ENCODE measurements at regions not wholly inside any gene's neighbourhood (a gene's known extent, or its start where the extent isn't known, plus 50 kb on each side); places are given as distances from the start of the nearest gene placed in this dataset.

GRCh38 chr13:29923554-29924481 is 73.4 kb upstream of the UBL3 start:
- Mint-ChIP-seq H3K4me3 (no peak overlapping the region), H3K4me1 (peaks cover 37% of the 10 kb centered on the region), H3K9me3 (no peaks in the 10 kb centered on the region), H3K27ac (peak overlapping the region; percentile 21), H3K36me3 (peaks cover 5% of the 10 kb centered on the region)
- peak; percentile 98 for ATAC-seq
- peak; percentile 45 to 68 for DNase-seq (ENCODE audit: low spot score in 2 of 2)

GRCh38 chr13:29922896-29923295 is 72.5 kb upstream of the UBL3 start:
- H3K4me3 Mint-ChIP-seq, result no peak overlapping the region
- ATAC-seq (no peak), DNase-seq (ENCODE audit: low spot score in 2 of 2) (no peak)
- H3K36me3 Mint-ChIP-seq, result peaks cover 5% of the 10 kb centered on the region
- no peak overlapping the region for H3K27ac Mint-ChIP-seq
- no peaks in the 10 kb centered on the region for H3K9me3 Mint-ChIP-seq
- H3K4me1 Mint-ChIP-seq, result peaks cover 43% of the 10 kb centered on the region

GRCh38 chr13:29922281-29922821 is 71.9 kb upstream of the UBL3 start:
- Mint-ChIP-seq H3K4me3 (no peak overlapping the region), H3K4me1 (peaks cover 43% of the 10 kb centered on the region), H3K9me3 (no peaks in the 10 kb centered on the region), H3K36me3 (peaks cover 5% of the 10 kb centered on the region), H3K27ac (no peak overlapping the region)
- DNase-seq (ENCODE audit: low spot score in 2 of 2), result no peak
- ATAC-seq, result no peak

- DNase-seq (ENCODE audit: low spot score in 2 of 2) (no peak), ATAC-seq (no peak)
- H3K36me3 Mint-ChIP-seq, result peaks cover 5% of the 10 kb centered on the region
- no peak overlapping the region for H3K27ac Mint-ChIP-seq
- H3K9me3 Mint-ChIP-seq, result no peaks in the 10 kb centered on the region
- H3K4me1 Mint-ChIP-seq, result peaks cover 43% of the 10 kb centered on the region
- no peak overlapping the region for H3K4me3 Mint-ChIP-seq
These were observed 71.1 kb upstream of the UBL3 start for GRCh38 chr13:29921542-29921941.

GRCh38 chr13:29920025-29920643 is 69.7 kb upstream of the UBL3 start:
- no peak overlapping the region for H3K27ac Mint-ChIP-seq
- peaks cover 31% of the 10 kb centered on the region for H3K4me1 Mint-ChIP-seq
- H3K36me3 Mint-ChIP-seq, result peaks cover 5% of the 10 kb centered on the region
- no peak for ATAC-seq
- DNase-seq (ENCODE audit: low spot score in 2 of 2), result no peak
- H3K9me3 Mint-ChIP-seq, result no peaks in the 10 kb centered on the region
- H3K4me3 Mint-ChIP-seq, result no peak overlapping the region

- DNase-seq (ENCODE audit: low spot score in 2 of 2), result no peak
- no peak overlapping the region for H3K4me3 Mint-ChIP-seq
These were observed 68.4 kb upstream of the UBL3 start for GRCh38 chr13:29918845-29919244.

GRCh38 chr13:29917650-29918049 is 67.2 kb upstream of the UBL3 start:
- no peak for ATAC-seq
- H3K36me3 Mint-ChIP-seq, result no peaks in the 10 kb centered on the region
- H3K27ac Mint-ChIP-seq, result no peak overlapping the region
- H3K4me3 Mint-ChIP-seq, result no peak overlapping the region
- peaks cover 14% of the 10 kb centered on the region for H3K4me1 Mint-ChIP-seq
- H3K9me3 Mint-ChIP-seq, result no peaks in the 10 kb centered on the region
- no peak for DNase-seq (ENCODE audit: low spot score in 2 of 2)

More at GRCh38 chr13:29918845-29919244, 68.4 kb upstream of the UBL3 start:
- peak overlapping the region; percentile 32 for H3K27ac Mint-ChIP-seq
- H3K9me3 Mint-ChIP-seq, result no peaks in the 10 kb centered on the region
- H3K4me1 Mint-ChIP-seq, result peaks cover 20% of the 10 kb centered on the region
- ATAC-seq, result peak; percentile 64
- H3K36me3 Mint-ChIP-seq, result no peaks in the 10 kb centered on the region

GRCh38 chr13:29914581-29914980 is 64.2 kb upstream of the UBL3 start:
- ATAC-seq (no peak), DNase-seq (ENCODE audit: low spot score in 2 of 2) (no peak)
- no peaks in the 10 kb centered on the region for H3K36me3 Mint-ChIP-seq
- H3K4me3 Mint-ChIP-seq, result no peak overlapping the region
- H3K4me1 Mint-ChIP-seq, result peaks cover 11% of the 10 kb centered on the region
- H3K9me3 Mint-ChIP-seq, result no peaks in the 10 kb centered on the region
- H3K27ac Mint-ChIP-seq, result no peak overlapping the region

GRCh38 chr13:29911781-29912418 is 61.5 kb upstream of the UBL3 start:
- Mint-ChIP-seq H3K4me1 (no peaks in the 10 kb centered on the region), H3K9me3 (no peaks in the 10 kb centered on the region), H3K27ac (no peak overlapping the region), H3K36me3 (no peaks in the 10 kb centered on the region), H3K4me3 (no peak overlapping the region)
- ATAC-seq, result no peak
- DNase-seq (ENCODE audit: low spot score in 2 of 2), result no peak

GRCh38 chr13:29909975-29910674 is 59.7 kb upstream of the UBL3 start:
- ATAC-seq, result no peak
- Mint-ChIP-seq H3K4me3 (no peak overlapping the region), H3K4me1 (no peaks in the 10 kb centered on the region)

GRCh38 chr13:29909081-29909730 is 58.8 kb upstream of the UBL3 start:
- H3K27ac Mint-ChIP-seq, result no peak overlapping the region

More at GRCh38 chr13:29909975-29910674, 59.7 kb upstream of the UBL3 start:
- Mint-ChIP-seq H3K36me3 (no peaks in the 10 kb centered on the region), H3K27ac (no peak overlapping the region), H3K9me3 (no peaks in the 10 kb centered on the region)
- DNase-seq (ENCODE audit: low spot score in 2 of 2), result no peak

GRCh38 chr13:29908416-29909080 is 58.1 kb upstream of the UBL3 start:
- no peaks in the 10 kb centered on the region for H3K9me3 Mint-ChIP-seq
- DNase-seq (ENCODE audit: low spot score in 2 of 2) (no peak), ATAC-seq (no peak)
- H3K27ac Mint-ChIP-seq, result no peak overlapping the region
- no peak overlapping the region for H3K4me3 Mint-ChIP-seq
- no peaks in the 10 kb centered on the region for H3K36me3 Mint-ChIP-seq
- H3K4me1 Mint-ChIP-seq, result peaks cover 2% of the 10 kb centered on the region

More at GRCh38 chr13:29909081-29909730, 58.8 kb upstream of the UBL3 start:
- ATAC-seq, result no peak
- DNase-seq (ENCODE audit: low spot score in 2 of 2), result no peak
- Mint-ChIP-seq H3K4me3 (no peak overlapping the region), H3K36me3 (no peaks in the 10 kb centered on the region), H3K4me1 (no peaks in the 10 kb centered on the region), H3K9me3 (no peaks in the 10 kb centered on the region)

- no peak for ATAC-seq
- Mint-ChIP-seq H3K4me1 (peaks cover 11% of the 10 kb centered on the region), H3K36me3 (no peaks in the 10 kb centered on the region), H3K27ac (no peak overlapping the region), H3K4me3 (no peak overlapping the region), H3K9me3 (no peaks in the 10 kb centered on the region)
- DNase-seq (ENCODE audit: low spot score in 2 of 2), result no peak
These were observed 57.3 kb upstream of the UBL3 start for GRCh38 chr13:29907670-29908069.

- no peak for DNase-seq (ENCODE audit: low spot score in 2 of 2)
- no peaks in the 10 kb centered on the region for H3K9me3 Mint-ChIP-seq
- no peak overlapping the region for H3K27ac Mint-ChIP-seq
- H3K4me1 Mint-ChIP-seq, result peaks cover 22% of the 10 kb centered on the region
- no peak for ATAC-seq
- H3K4me3 Mint-ChIP-seq, result no peak overlapping the region
- H3K36me3 Mint-ChIP-seq, result no peaks in the 10 kb centered on the region
These were observed 56.1 kb upstream of the UBL3 start for GRCh38 chr13:29906432-29907011.

All from stimulated activated effector memory CD8-positive, alpha-beta T cell treated with anti-CD3 and anti-CD28 coated beads, Interleukin-12 subunit alpha, Interleukin-12 subunit beta, amount 100 ng/mL, for 72 hours (primary cell).